Trophoblast cell (in vitro differentiated cells and primary cell): ENCODE measurements at regions not wholly inside any gene's neighbourhood (a gene's known extent, or its start where the extent isn't known, plus 50 kb on each side); places are given as distances from the start of the nearest gene placed in this dataset.

ENCODE experiments used
- DNase-seq, 2 donors: peaks; one replicate each; pipeline ENCODE4 v3.0.0-alpha.2; 2016
- H2AFZ ChIP-seq: 2 replicates; pipeline ENCODE4 v1.6.1; 2013; ENCODE audit warnings: low read length, moderate library complexity, mild to moderate bottlenecking; ENCODE audit not compliant: insufficient read depth, poor library complexity
- H2AK5ac ChIP-seq: 2 replicates; pipeline ENCODE4 v1.6.1; 2013; ENCODE audit warnings: mild to moderate bottlenecking, low read length
- H2BK120ac ChIP-seq: 2 replicates; pipeline ENCODE4 v1.6.1; 2013; ENCODE audit warnings: low read length, mild to moderate bottlenecking, moderate library complexity; ENCODE audit not compliant: insufficient read depth, poor library complexity
- H2BK12ac ChIP-seq: 2 replicates; pipeline ENCODE4 v1.6.1; 2013; ENCODE audit warnings: mild to moderate bottlenecking, low read length, moderate library complexity
- H2BK5ac ChIP-seq: 2 replicates; pipeline ENCODE4 v1.6.1; 2013; ENCODE audit warnings: low read length, low read depth, moderate library complexity, mild to moderate bottlenecking; ENCODE audit not compliant: poor library complexity
- H3K14ac ChIP-seq: 2 replicates; pipeline ENCODE4 v1.6.1; 2013; ENCODE audit warnings: mild to moderate bottlenecking, low read length
- H3K18ac ChIP-seq: 2 replicates; pipeline ENCODE4 v1.6.1; 2013; ENCODE audit warnings: mild to moderate bottlenecking, low read length
- H3K23ac ChIP-seq: 2 replicates; pipeline ENCODE4 v1.6.1; 2013; ENCODE audit warnings: low read length
- H3K27ac ChIP-seq: 2 replicates; pipeline ENCODE4 v1.5.1; 2013; ENCODE audit warnings: low read depth, mild to moderate bottlenecking, inconsistent platforms, low read length, moderate library complexity
- H3K27me3 ChIP-seq: 2 replicates; pipeline ENCODE4 v1.6.1; 2013; ENCODE audit warnings: inconsistent platforms, mild to moderate bottlenecking, low read length, moderate library complexity; ENCODE audit not compliant: insufficient read depth
- H3K36me3 ChIP-seq, 2 experiments: 1 replicate in 1 of 2; 2 replicates in 1 of 2; pipeline ENCODE4 v1.6.1; 2013; ENCODE audit warnings: low read length in 2 of 2, mild to moderate bottlenecking in 2 of 2, moderate library complexity in 1 of 2; ENCODE audit not compliant: insufficient read depth in 2 of 2, control insufficient read depth in 1 of 2
- H3K4ac ChIP-seq: 2 replicates; pipeline ENCODE4 v1.6.1; 2013; ENCODE audit warnings: low read depth, mild to moderate bottlenecking, low read length, moderate library complexity
- H3K4me1 ChIP-seq, 2 experiments: 1 replicate in 1 of 2; 2 replicates in 1 of 2; pipeline ENCODE4 v1.6.1; 2013; ENCODE audit warnings: low read length in 2 of 2, mild to moderate bottlenecking in 2 of 2, moderate library complexity in 1 of 2; ENCODE audit not compliant: insufficient read depth in 2 of 2, control insufficient read depth in 1 of 2
- H3K4me2 ChIP-seq: 2 replicates; pipeline ENCODE4 v1.6.1; 2013; ENCODE audit warnings: inconsistent platforms, mild to moderate bottlenecking, low read length, moderate library complexity
- H3K4me3 ChIP-seq: 2 replicates; pipeline ENCODE4 v1.5.1; 2013; ENCODE audit warnings: mild to moderate bottlenecking, low read depth, low read length, inconsistent platforms
- H3K79me1 ChIP-seq: one replicate; pipeline ENCODE4 v1.6.1; 2013; ENCODE audit warnings: low read length
- H3K79me2 ChIP-seq: 2 replicates; pipeline ENCODE4 v1.6.1; 2013; ENCODE audit warnings: low read length, mild to moderate bottlenecking; ENCODE audit not compliant: control insufficient read depth, insufficient read depth, poor library complexity
- H3K9ac ChIP-seq: 2 replicates; pipeline ENCODE4 v1.6.1; 2013; ENCODE audit warnings: mild to moderate bottlenecking, low read length
- H3K9me3 ChIP-seq: 2 replicates; pipeline ENCODE4 v1.6.1; 2013; ENCODE audit warnings: low read depth, mild to moderate bottlenecking, control low read depth, inconsistent platforms, low read length; ENCODE audit not compliant: insufficient read depth
- H4K12ac ChIP-seq: 2 replicates; pipeline ENCODE4 v1.6.1; 2013; ENCODE audit warnings: low read depth, mild to moderate bottlenecking, low read length, moderate library complexity
- H4K8ac ChIP-seq: 2 replicates; pipeline ENCODE4 v1.6.1; 2013; ENCODE audit warnings: low read depth, mild to moderate bottlenecking, low read length, moderate library complexity
- H4K91ac ChIP-seq: one replicate; pipeline ENCODE4 v1.6.1; 2013; ENCODE audit warnings: low read depth, mild to moderate bottlenecking, low read length, moderate library complexity
- WGBS: extraction: QIAGEN DNeasy Blood & Tissue Kit; methylation state at CpG from one replicate; pipeline ENCODE4 v1.1.7; 2013; ENCODE audit warnings: missing lambda C conversion rate; ENCODE audit not compliant: insufficient read length, insufficient coverage; ENCODE audit errors: extremely low coverage; 5-methylcytosine and 5-hydroxymethylcytosine counted together

GRCh38 chr17:74052993-74053711, 150.3 kb upstream of the RPL38 start:
- H2AFZ ChIP-seq: no peak overlapping the region
- H3K23ac ChIP-seq: no peak overlapping the region
- H3K4me3 ChIP-seq: no peak overlapping the region
- no peaks in the 10 kb centered on the region for H3K27me3 ChIP-seq
- H2AK5ac ChIP-seq: no peak overlapping the region
- H2BK120ac ChIP-seq: no peak overlapping the region
- H3K27ac ChIP-seq: no peak overlapping the region
- H3K9me3 ChIP-seq: peaks cover 5% of the 10 kb centered on the region
- no peak overlapping the region for H3K4me2 ChIP-seq
- no peaks in the 10 kb centered on the region for H3K79me2 ChIP-seq
- WGBS: no CpG with 5 or more reads among the region's 21 CpGs
- DNase-seq: no peak
- H3K18ac ChIP-seq: no peak overlapping the region
- H4K91ac ChIP-seq: no peak overlapping the region
- no peak overlapping the region for H4K12ac ChIP-seq
- no peaks in the 10 kb centered on the region for H3K79me1 ChIP-seq
- H3K36me3 ChIP-seq: no peaks in the 10 kb centered on the region
- no peak overlapping the region for H3K14ac ChIP-seq
- no peak overlapping the region for H3K9ac ChIP-seq
- no peaks in the 10 kb centered on the region for H3K4me1 ChIP-seq
- no peak overlapping the region for H4K8ac ChIP-seq
- no peak overlapping the region for H3K4ac ChIP-seq
- no peak overlapping the region for H2BK12ac ChIP-seq
- H2BK5ac ChIP-seq: no peak overlapping the region

- no CpG with 5 or more reads among the region's 8 CpGs for WGBS
- Histone ChIP-seq H3K27ac (no peak overlapping the region), H3K18ac (no peak overlapping the region), H4K8ac (no peak overlapping the region), H3K79me2 (no peaks in the 10 kb centered on the region), H2BK5ac (no peak overlapping the region), H2AK5ac (no peak overlapping the region), H3K4me1 (no peaks in the 10 kb centered on the region), H3K23ac (no peak overlapping the region), H3K14ac (no peak overlapping the region), H3K4me2 (no peak overlapping the region), H3K9ac (no peak overlapping the region), H3K4me3 (no peak overlapping the region), H3K4ac (no peak overlapping the region), H3K9me3 (peaks cover 5% of the 10 kb centered on the region), H3K79me1 (no peaks in the 10 kb centered on the region), H2BK12ac (no peak overlapping the region), H3K27me3 (no peaks in the 10 kb centered on the region), H4K91ac (no peak overlapping the region), H3K36me3 (no peaks in the 10 kb centered on the region), H2AFZ (no peak overlapping the region), H4K12ac (no peak overlapping the region), H2BK120ac (no peak overlapping the region)
- DNase-seq: no peak
Measured at GRCh38 chr17:74053712-74054078, 149.8 kb upstream of the RPL38 start.

- no peak overlapping the region for H2AK5ac ChIP-seq
- no peak overlapping the region for H2AFZ ChIP-seq
- no CpG with 5 or more reads among the region's 4 CpGs for WGBS
- H3K4me1 ChIP-seq: no peaks in the 10 kb centered on the region
- H3K4me3 ChIP-seq: no peak overlapping the region
- no peak overlapping the region for H2BK12ac ChIP-seq
- peaks cover 5% of the 10 kb centered on the region for H3K9me3 ChIP-seq
- H2BK120ac ChIP-seq: no peak overlapping the region
- no peak overlapping the region for H2BK5ac ChIP-seq
- H3K4me2 ChIP-seq: no peak overlapping the region
- H3K14ac ChIP-seq: no peak overlapping the region
- H3K36me3 ChIP-seq: no peaks in the 10 kb centered on the region
- H3K79me1 ChIP-seq: no peaks in the 10 kb centered on the region
- no peak overlapping the region for H3K18ac ChIP-seq
- no peaks in the 10 kb centered on the region for H3K27me3 ChIP-seq
- no peak overlapping the region for H3K23ac ChIP-seq
- no peak overlapping the region for H4K12ac ChIP-seq
- H3K4ac ChIP-seq: no peak overlapping the region
- no peak overlapping the region for H3K9ac ChIP-seq
- H4K8ac ChIP-seq: no peak overlapping the region
- no peak for DNase-seq
- no peak overlapping the region for H4K91ac ChIP-seq
- H3K27ac ChIP-seq: no peak overlapping the region
- H3K79me2 ChIP-seq: no peaks in the 10 kb centered on the region
Measured at GRCh38 chr17:74054249-74054648, 149.2 kb upstream of the RPL38 start.

GRCh38 chr17:74055508-74056160, 147.8 kb upstream of the RPL38 start:
- Histone ChIP-seq H3K79me1 (no peaks in the 10 kb centered on the region), H2AK5ac (no peak overlapping the region), H4K8ac (no peak overlapping the region), H4K91ac (no peak overlapping the region), H3K4me2 (no peak overlapping the region), H3K9ac (no peak overlapping the region), H2BK5ac (no peak overlapping the region), H2BK12ac (no peak overlapping the region), H3K23ac (no peak overlapping the region), H3K4me1 (no peaks in the 10 kb centered on the region), H3K14ac (no peak overlapping the region), H4K12ac (no peak overlapping the region), H3K79me2 (no peaks in the 10 kb centered on the region), H3K4me3 (no peak overlapping the region), H3K9me3 (peaks cover 8% of the 10 kb centered on the region), H2BK120ac (no peak overlapping the region), H3K36me3 (no peaks in the 10 kb centered on the region), H3K27me3 (no peaks in the 10 kb centered on the region), H2AFZ (no peak overlapping the region), H3K4ac (no peak overlapping the region), H3K18ac (no peak overlapping the region), H3K27ac (no peak overlapping the region)
- WGBS: no CpG with 5 or more reads among the region's 11 CpGs
- DNase-seq: no peak
